ENCODE measurements at regions not wholly inside any gene's neighbourhood (a gene's known extent, or its start where the extent isn't known, plus 50 kb on each side); places are given as distances from the start of the nearest gene placed in this dataset.

DNA sequence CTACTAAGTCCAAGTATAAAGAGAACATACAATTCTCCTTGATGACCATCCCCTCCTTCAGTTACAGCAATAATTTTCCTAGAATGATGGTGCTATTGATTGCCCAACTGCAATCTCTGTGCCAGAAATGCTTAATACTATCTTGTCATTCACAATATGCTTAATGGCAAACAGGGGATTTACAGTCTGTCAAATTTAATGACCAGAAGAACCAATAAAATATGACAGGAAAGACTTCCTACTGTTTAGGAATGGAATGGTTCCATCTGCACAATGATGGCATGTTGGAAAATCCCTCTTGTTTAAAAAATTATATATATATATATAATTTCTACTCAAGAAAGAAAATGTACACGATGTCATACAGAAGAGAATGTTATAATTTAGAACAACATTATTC lies 623.2 kb downstream of the CCER1 start:
- H3K36me3 ChIP-seq (ENCODE audit: control insufficient read depth in 2 of 2, insufficient read depth in 2 of 2, low read length in 1 of 2) = no peaks in the 10 kb centered on the region
- WGBS (ENCODE audit: insufficient coverage, insufficient replicate concordance, low lambda C conversion rate, missing lambda C conversion rate) = 0% methylated on average over 1 of the region's 1 CpG
- H3K4me1 ChIP-seq (ENCODE audit: control insufficient read depth, insufficient read depth, low read length) = no peaks in the 10 kb centered on the region
- no peak for TF ChIP-seq STAT3 (IDR thresholded peaks at IDR 0.05; ENCODE audit: low read depth, low read length)
- ATAC-seq = no peak
- ChIA-PET RAD21 (ENCODE audit: unreplicated experiment) (no interaction called here), SMC1A (ENCODE audit: uncharacterized antibody, unreplicated experiment) (no interaction called here), CTCF (no interaction called here), POLR2A (no interaction called here)
- H3K9me3 ChIP-seq (replicated peaks; ENCODE audit: control insufficient read depth, insufficient read depth, low read length) = no peaks in the 10 kb centered on the region; the same call in 2 of the 3 replicates
- H3K9ac ChIP-seq (ENCODE audit: control insufficient read depth, insufficient read depth, low read length) = no peak overlapping the region
- no peaks in the 10 kb centered on the region for H4K20me1 ChIP-seq (ENCODE audit: control insufficient read depth, insufficient read depth)
- H3K27ac ChIP-seq (ENCODE audit: control insufficient read depth, insufficient read depth) = no peak overlapping the region
- intact Hi-C loops (cut with micrococcal nuclease; ENCODE audit: unreplicated experiment) (no loop called here), in situ Hi-C loops (cut with MboI) (no loop called here)
- no peak overlapping the region for H3K4me2 ChIP-seq (ENCODE audit: control insufficient read depth, insufficient read depth)
- no peak overlapping the region for H3K4me3 ChIP-seq
- no peaks in the 10 kb centered on the region for H3K79me2 ChIP-seq (ENCODE audit: control insufficient read depth, insufficient read depth, low read length)
- H3K27me3 ChIP-seq (replicated peaks in 1 of 2; ENCODE audit: control insufficient read depth in 2 of 2, insufficient read depth in 2 of 2, low read length in 1 of 2) = no peaks in the 10 kb centered on the region
- DNase-seq (ENCODE audit: low read depth, low spot score) = no peak
- no peak overlapping the region for H2AFZ ChIP-seq (ENCODE audit: control insufficient read depth, low read depth, low read length)
- no TSS peak for BruUV-seq (replicated peaks)
- no peak for FAIRE-seq

GRCh38 chr12:90331262-90331661 lies 622.6 kb upstream of the ATP2B1 start:
- DNase-seq (ENCODE audit: low read depth, low spot score) (no peak), ATAC-seq (no peak), FAIRE-seq (no peak)
- H3K27me3 ChIP-seq (replicated peaks in 1 of 2; ENCODE audit: control insufficient read depth in 2 of 2, insufficient read depth in 2 of 2, low read length in 1 of 2) = no peaks in the 10 kb centered on the region
- CTCF ChIA-PET = no interaction called here
- BruUV-seq (replicated peaks) = no TSS peak
- SMC1A ChIA-PET (ENCODE audit: uncharacterized antibody, unreplicated experiment) = interaction anchor here (0.8 kb wide), 1 partner anchor 10 kb away, joined by 3 read pairs; no protein-coding TSS in a partner anchor
- no peaks in the 10 kb centered on the region for H3K36me3 ChIP-seq (ENCODE audit: control insufficient read depth in 2 of 2, insufficient read depth in 2 of 2, low read length in 1 of 2)
- no peak overlapping the region for H3K4me3 ChIP-seq
- H3K9me3 ChIP-seq (replicated peaks; ENCODE audit: control insufficient read depth, insufficient read depth, low read length) = no peaks in the 10 kb centered on the region; the same call in 2 of the 3 replicates
- in situ Hi-C loops (cut with MboI) = no loop called here
- POLR2A ChIA-PET = no interaction called here
- no peak overlapping the region for H3K27ac ChIP-seq (ENCODE audit: control insufficient read depth, insufficient read depth)
- no peaks in the 10 kb centered on the region for H3K4me1 ChIP-seq (ENCODE audit: control insufficient read depth, insufficient read depth, low read length)
- intact Hi-C loops (cut with micrococcal nuclease; ENCODE audit: unreplicated experiment) = no loop called here
- RAD21 ChIA-PET (ENCODE audit: unreplicated experiment) = no interaction called here
- no peak overlapping the region for H3K4me2 ChIP-seq (ENCODE audit: control insufficient read depth, insufficient read depth)
- no peaks in the 10 kb centered on the region for H4K20me1 ChIP-seq (ENCODE audit: control insufficient read depth, insufficient read depth)
- H3K9ac ChIP-seq (ENCODE audit: control insufficient read depth, insufficient read depth, low read length) = no peak overlapping the region
- WGBS (ENCODE audit: insufficient coverage, insufficient replicate concordance, low lambda C conversion rate, missing lambda C conversion rate) = 57% methylated on average over 3 of the region's 3 CpGs
- no peak overlapping the region for H2AFZ ChIP-seq (ENCODE audit: control insufficient read depth, low read depth, low read length)
- H3K79me2 ChIP-seq (ENCODE audit: control insufficient read depth, insufficient read depth, low read length) = no peaks in the 10 kb centered on the region
- TF ChIP-seq, protein P1, sequence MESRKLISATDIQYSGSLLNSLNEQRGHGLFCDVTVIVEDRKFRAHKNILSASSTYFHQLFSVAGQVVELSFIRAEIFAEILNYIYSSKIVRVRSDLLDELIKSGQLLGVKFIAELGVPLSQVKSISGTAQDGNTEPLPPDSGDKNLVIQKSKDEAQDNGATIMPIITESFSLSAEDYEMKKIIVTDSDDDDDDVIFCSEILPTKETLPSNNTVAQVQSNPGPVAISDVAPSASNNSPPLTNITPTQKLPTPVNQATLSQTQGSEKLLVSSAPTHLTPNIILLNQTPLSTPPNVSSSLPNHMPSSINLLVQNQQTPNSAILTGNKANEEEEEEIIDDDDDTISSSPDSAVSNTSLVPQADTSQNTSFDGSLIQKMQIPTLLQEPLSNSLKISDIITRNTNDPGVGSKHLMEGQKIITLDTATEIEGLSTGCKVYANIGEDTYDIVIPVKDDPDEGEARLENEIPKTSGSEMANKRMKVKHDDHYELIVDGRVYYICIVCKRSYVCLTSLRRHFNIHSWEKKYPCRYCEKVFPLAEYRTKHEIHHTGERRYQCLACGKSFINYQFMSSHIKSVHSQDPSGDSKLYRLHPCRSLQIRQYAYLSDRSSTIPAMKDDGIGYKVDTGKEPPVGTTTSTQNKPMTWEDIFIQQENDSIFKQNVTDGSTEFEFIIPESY (IDR thresholded peaks at IDR 0.05) = no peak
- no peak for TF ChIP-seq JUND (IDR thresholded peaks at IDR 0.05; ENCODE audit: low read depth, low read length)
- no peak for TF ChIP-seq E4F1 (IDR thresholded peaks at IDR 0.05; ENCODE audit: borderline replicate concordance, partially characterized antibody)
- no peak for TF ChIP-seq HDAC2 (IDR thresholded peaks at IDR 0.05)
- TF ChIP-seq USF2 (IDR thresholded peaks at IDR 0.05; ENCODE audit: borderline replicate concordance, low read depth, low read length) = no peak
- TF ChIP-seq PAX5 (IDR thresholded peaks at IDR 0.05; ENCODE audit: borderline replicate concordance, low read depth, low read length) = no peak
- no peak for TF ChIP-seq ESRRA (IDR thresholded peaks at IDR 0.05; ENCODE audit: low read length)
- no peak for TF ChIP-seq CHD2 (IDR thresholded peaks at IDR 0.05; ENCODE audit: borderline replicate concordance, low read depth, low read length)
- TF ChIP-seq, protein P2, sequence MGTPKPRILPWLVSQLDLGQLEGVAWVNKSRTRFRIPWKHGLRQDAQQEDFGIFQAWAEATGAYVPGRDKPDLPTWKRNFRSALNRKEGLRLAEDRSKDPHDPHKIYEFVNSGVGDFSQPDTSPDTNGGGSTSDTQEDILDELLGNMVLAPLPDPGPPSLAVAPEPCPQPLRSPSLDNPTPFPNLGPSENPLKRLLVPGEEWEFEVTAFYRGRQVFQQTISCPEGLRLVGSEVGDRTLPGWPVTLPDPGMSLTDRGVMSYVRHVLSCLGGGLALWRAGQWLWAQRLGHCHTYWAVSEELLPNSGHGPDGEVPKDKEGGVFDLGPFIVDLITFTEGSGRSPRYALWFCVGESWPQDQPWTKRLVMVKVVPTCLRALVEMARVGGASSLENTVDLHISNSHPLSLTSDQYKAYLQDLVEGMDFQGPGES (IDR thresholded peaks at IDR 0.05) = no peak
- TF ChIP-seq CEBPB (IDR thresholded peaks at IDR 0.05; ENCODE audit: borderline replicate concordance in 1 of 2, low read depth in 2 of 2, low read length in 2 of 2) = no peak

All from GM12878 (cell line).